HG03039 (cell line): ENCODE measurements at regions not wholly inside any gene's neighbourhood (a gene's known extent, or its start where the extent isn't known, plus 50 kb on each side); places are given as distances from the start of the nearest gene placed in this dataset.

Experiments used
- ATAC-seq: cut with Tn5 transposase; IDR thresholded peaks from one replicate; pipeline ENCODE4 v1.9.1; 2021; ENCODE audit warnings: mild to moderate bottlenecking, moderate library complexity; ENCODE audit not compliant: unreplicated experiment

DNA sequence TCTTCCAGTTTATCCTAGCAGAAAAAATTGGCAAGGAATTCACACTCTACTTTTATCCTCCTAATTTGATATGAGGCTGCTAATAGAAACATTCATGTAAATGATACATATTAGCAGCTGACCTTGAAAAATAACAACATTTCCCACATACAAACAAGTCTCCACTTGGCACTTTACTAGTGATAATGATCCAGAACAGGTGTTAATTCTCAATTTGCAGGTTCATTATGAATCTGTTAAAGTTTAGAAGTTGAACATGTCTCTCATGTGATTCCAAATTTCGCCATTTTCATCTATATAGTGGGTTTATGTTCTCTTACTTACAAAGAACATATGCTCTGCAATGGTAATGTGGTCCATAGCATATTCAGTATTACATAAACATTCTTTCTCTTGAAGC lies 1396.8 kb upstream of the LRRTM3 start:
- ATAC-seq, result no peak

DNA sequence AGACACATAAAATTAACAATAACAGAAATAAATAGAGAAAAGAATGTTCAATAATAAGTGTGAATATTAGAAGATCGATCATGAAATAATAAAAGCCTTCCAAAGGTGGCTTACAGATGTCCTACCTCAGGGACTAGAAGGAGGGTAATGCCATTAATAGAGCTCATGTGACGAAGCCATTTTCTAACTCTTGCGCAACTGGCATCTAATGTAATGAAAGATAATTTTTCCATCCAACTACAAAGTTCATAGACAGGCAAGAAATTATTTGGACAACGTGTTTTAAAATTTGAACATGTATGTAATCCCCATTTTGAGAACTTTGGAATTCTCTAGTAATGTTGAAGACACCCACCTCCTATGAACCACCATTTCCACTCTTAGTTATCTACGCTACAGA lies 1394.3 kb upstream of the LRRTM3 start:
- ATAC-seq, result no peak

DNA sequence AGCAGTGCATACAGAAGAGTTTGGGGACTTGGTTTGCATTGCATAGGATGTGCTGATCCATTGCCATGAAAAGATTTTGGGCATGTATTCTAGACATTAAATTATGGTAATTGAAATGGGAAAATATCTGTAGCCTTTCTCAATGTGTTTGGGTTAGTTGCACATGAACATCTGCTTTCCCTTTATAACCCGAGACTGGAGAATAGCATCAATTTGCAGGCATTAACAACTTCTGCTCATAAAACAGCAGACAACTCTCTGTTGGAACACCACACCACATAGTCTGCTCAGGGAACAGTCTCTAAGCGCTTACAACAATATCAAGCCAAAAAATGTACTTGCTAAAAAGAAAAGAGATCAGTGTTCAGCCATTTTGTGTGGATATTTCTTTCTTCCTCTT lies 1391.1 kb upstream of the LRRTM3 start:
- ATAC-seq, result no peak

DNA sequence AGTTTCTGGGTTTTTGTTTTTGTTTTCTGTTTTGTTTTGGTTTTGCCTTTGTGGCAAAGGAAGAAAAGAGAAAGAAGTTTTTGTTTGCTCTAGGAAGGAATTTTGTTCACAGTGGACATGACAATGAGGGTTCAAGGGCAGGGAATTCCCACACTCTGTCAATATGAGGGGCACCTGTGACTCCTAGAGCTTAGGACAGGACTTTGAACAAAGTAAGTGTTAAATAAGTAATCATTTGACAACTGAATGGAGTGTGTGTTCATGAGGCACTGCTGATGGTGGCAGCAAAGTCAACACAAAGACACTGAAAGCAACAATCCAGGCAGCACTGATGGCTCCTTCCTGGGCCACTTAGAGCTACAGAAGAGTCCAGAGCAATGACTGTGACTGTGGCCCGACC lies 1381.1 kb upstream of the LRRTM3 start:
- no peak for ATAC-seq

- ATAC-seq, result no peak
These were observed 1377.8 kb upstream of the LRRTM3 start for GRCh38 chr10:65548001-65548400.

- no peak for ATAC-seq
These were observed 1375.1 kb upstream of the LRRTM3 start for GRCh38 chr10:65550761-65551160.

GRCh38 chr10:65555192-65555591 lies 1370.6 kb upstream of the LRRTM3 start:
- no peak for ATAC-seq

DNA sequence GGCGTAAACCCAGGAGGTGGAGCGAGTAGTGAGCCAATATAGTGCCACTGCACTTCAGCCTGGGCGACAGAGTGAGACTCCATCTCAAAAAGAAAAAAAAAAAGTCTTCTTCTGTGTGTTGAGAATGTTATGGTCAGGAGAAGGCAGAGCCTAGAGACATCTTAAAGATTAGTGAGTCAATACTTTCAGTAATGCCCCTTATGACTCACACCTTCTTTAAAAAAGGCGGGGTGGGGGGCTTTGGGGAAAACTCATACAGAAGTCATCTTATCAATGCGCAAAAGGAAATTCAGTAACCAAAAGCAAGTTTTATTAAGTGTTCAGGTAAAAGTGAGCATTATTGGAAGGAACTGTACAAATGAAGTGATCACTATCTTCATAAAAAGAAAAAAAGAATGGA lies 1369.8 kb upstream of the LRRTM3 start:
- ATAC-seq, result no peak

DNA sequence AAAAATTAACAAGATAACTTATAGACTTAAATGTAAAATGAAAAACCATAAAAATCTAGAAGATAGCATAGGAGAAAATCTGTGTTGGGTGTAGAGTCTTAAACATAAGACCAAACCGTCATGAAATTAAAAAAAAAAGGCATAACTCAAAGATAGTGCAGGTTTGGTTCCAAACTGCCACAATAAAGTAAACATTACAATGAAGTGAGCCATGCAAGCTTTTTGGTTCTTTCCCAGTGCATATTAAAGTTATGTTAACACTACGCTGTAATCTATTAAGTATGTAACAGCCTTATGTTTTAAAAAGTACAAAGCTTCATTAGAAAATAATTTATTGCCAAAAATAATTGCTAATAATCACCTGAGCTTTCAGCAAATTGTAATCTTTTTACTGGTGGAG lies 1366.5 kb upstream of the LRRTM3 start:
- ATAC-seq, result no peak

DNA sequence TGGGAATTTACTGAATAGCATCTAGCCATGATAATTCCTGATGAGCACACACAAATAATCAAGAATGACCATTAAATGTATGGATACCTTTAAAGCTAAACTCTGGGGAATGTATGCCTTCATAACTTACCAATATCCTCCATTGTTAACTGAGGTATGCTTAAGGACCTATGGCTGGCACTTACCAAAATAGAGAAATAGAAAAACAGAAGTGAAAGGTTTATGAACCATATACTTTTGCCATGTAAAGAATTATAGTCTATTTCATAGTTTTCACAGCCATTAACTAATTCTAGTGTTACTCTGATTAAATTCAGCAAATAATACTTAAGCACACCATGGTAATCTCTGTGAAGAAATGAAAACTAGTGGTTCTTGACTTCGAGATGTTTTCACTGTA lies 1360.6 kb upstream of the LRRTM3 start:
- ATAC-seq, result no peak

GRCh38 chr10:65566906-65567305 lies 1358.9 kb upstream of the LRRTM3 start:
- ATAC-seq, result no peak

DNA sequence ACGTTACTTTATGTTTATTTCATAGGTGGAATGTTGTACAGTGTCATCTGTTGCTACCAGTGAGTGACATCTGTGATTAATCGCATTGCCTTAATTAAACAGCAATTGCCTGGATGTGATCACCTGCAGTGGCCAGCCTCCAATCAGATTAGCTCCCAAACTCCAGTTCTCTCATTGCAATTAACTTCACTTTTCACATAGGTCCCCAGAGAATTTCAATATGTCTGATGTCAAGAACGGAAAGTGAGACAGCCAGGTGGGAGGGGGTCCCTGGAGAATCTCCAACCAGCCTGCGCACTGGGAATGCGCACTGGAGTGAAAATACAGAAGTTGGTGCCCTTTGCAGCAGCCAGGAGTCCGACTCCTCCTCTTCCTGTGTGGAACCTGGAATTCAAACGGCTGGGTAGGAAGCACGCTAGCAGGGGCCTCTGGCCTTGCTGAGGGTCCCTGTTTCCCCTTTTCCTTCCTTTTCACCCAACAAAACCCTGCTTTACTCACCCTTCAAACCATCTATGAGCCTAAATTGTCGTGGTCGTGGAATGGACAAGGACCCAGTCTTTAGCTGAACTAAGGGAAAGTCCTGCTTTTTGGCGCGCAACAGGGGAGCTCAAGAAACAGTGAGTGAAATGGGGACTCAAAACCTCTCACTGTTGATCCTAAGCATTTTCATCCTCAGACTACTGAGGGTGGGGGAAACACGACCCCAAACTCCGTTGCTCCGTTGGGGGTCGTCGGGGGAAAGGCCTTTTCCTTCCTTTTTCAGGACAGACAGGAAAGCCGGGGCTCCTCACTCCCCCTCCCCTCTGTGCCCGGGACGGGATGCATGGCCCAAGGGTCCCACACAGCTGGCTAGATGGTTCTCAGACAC lies 1355.5 kb upstream of the LRRTM3 start:
- no peak for ATAC-seq

DNA sequence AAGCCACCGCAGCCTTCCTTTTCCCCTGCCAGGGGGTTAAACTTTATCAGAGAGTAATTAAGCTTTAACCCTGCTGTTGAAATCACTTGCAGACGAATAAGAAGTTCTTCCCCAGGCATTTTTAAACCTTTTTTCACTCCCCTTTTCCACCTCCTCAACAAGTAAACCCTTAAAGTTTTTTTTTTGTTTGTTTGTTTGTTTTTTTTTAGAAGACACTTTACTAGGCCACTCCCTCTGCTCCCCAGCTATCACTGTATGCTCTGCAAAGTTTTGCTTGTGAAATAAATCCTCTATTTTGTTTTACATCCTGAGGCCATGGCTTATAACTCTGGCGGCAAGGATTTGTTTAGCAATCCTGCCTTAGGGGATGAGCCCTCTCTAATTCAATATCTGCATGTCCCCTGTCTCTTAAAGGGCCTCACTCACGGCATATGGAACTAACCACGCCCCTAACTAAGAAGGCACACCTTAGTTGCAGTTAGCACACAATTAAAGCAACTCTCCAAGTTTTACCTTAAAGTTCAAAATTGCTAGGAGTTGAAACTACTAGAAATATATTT lies 1354.7 kb upstream of the LRRTM3 start:
- no peak for ATAC-seq

- ATAC-seq, result no peak
These were observed 1344.3 kb upstream of the LRRTM3 start for GRCh38 chr10:65581426-65582026.

DNA sequence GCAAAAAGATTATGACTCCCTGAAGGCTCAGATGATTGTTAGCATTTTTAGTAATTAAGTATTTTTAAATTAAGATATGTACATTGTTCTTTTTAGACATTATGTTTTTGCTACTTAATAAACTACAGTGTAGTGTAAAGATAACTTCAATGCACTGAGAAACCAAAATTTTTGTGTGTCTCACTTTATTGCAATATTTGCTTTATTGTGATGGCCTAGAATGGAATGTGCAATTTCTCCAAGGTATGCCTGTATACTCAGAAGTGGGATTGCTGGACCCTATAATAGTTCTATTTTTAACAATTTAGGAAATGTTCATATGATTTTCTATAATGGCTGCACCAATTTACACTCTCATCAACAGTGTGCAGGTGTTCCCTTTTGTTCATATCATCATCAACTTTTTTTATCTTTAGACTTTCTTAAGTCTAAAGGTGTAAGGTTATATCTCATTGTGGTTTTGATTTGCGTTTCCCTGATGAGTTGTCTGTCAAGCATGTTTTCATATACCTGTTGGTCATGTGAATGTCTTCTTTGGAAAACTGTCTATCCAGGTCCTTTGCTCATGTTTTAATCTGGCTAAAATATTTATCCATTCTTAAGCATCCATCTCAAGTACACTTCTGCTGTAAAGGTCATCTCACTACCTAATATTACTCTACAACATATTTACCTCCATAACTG lies 1323.5 kb upstream of the LRRTM3 start:
- no peak for ATAC-seq

GRCh38 chr10:65611592-65611991 lies 1314.2 kb upstream of the LRRTM3 start:
- ATAC-seq, result no peak

DNA sequence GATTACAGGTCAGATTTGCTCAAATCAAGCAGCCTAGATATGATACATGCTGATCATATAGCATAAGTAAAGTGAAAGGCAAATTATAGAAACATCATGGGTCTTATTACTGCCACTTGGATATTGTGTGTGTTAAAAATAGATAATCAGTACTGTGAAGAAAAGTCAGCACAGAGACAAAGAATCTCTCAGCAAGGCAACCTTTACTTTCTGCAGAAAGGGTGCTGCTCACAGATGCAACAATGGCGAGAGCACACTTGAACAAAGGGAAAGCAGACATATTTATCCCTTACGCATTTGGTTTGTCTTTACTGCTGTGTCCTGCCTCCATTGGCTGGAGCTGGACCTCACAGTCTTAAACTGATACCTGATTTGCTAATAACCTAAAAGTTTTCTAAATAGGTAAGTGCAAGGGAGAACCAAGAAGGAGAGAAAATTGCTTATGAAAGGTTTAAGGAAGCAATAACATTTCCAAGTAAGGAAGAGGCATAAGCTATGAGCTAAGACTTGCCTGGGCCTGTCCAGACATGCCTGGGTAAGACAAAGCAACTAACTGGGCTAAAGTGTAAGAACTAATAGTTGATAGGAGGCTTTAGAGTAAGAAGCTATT lies 1310.8 kb upstream of the LRRTM3 start:
- ATAC-seq, result no peak

GRCh38 chr10:65618126-65618525 lies 1307.7 kb upstream of the LRRTM3 start:
- ATAC-seq, result no peak

- no peak for ATAC-seq
These were observed 1305.3 kb upstream of the LRRTM3 start for GRCh38 chr10:65620404-65621048.

GRCh38 chr10:65622608-65623007 lies 1303.2 kb upstream of the LRRTM3 start:
- ATAC-seq, result no peak
